HepG2 (cell line): ENCODE measurements at regions not wholly inside any gene's neighbourhood (a gene's known extent, or its start where the extent isn't known, plus 50 kb on each side); places are given as distances from the start of the nearest gene placed in this dataset.

ENCODE experiments used
- ATAC-seq: fragments of 200-7000 bp; cut with Tn5 transposase; 3 replicates; pipeline ENCODE4 v1.9.1; 2020; ENCODE audit warnings: mild to moderate bottlenecking, moderate library complexity
- BruUV-seq: library from RNA; stranded (reverse); fragments of 400-500 nt; replicated peaks from 2 replicates; lab custom pipeline; 2021; lab: Mats Ljungman, UMichigan
- CTCF ChIA-PET: fragments of 300-600 bp; formaldehyde crosslinking; extraction: SDS; loops from one replicate; lab custom pipeline; 2021; ENCODE audit warnings: low total read pairs, inconsistent platforms, low intra/inter-chr PET ratio; lab: Yijun Ruan, JAX
- POLR2A ChIA-PET: fragments of 350-600 bp; sonication (Branson Sonifier 250); formaldehyde crosslinking; loops from one replicate; lab custom pipeline; 2020; ENCODE audit warnings: antibody characterized with exemption, inconsistent platforms; lab: Yijun Ruan, JAX
- DNase-seq: peaks from one replicate; pipeline ENCODE4 v3.0.0-alpha.2; 2015; ENCODE audit warnings: low spot score
- FAIRE-seq: peaks from 3 replicates; lab custom pipeline; 2011; peaks lifted over from hg19 to GRCh38; lab: Jason Lieb, UNC
- H2AFZ ChIP-seq: one replicate; pipeline ENCODE4 v1.6.1; 2011; ENCODE audit warnings: low read length, inconsistent platforms
- H3K27ac ChIP-seq: fragments of 300-600 bp; 3 replicates; pipeline ENCODE4 v1.8.0; 2011; ENCODE audit warnings: mixed run types, mild to moderate bottlenecking, mixed read lengths, low read length, inconsistent platforms; ENCODE audit not compliant: insufficient read depth; ENCODE audit errors: extremely low read length
- H3K27me3 ChIP-seq, 2 experiments: fragments of 200-600 bp in 1 of 2; 2 replicates in 1 of 2; 3 replicates in 1 of 2; pipeline versions ENCODE4 v1.6.0 to v1.8.0; 2011; ENCODE audit warnings: low read length in 2 of 2, mild to moderate bottlenecking in 2 of 2, moderate library complexity in 2 of 2, inconsistent platforms in 1 of 2; ENCODE audit not compliant: insufficient read depth in 2 of 2, control insufficient read depth in 1 of 2
- H3K36me3 ChIP-seq, 2 experiments: fragments of 200-600 bp in 1 of 2; replicated peaks in 1 of 2; 2 replicates in 1 of 2; 3 replicates in 1 of 2; pipeline versions ENCODE4 v1.5.1 to v1.8.0; 2011; ENCODE audit warnings: low read length in 2 of 2, inconsistent platforms in 1 of 2; ENCODE audit not compliant: insufficient read depth in 2 of 2, control insufficient read depth in 1 of 2
- H3K4me1 ChIP-seq: 2 replicates; pipeline ENCODE4 v1.5.1; 2012; ENCODE audit warnings: low read length, inconsistent platforms; ENCODE audit not compliant: insufficient read depth
- H3K4me2 ChIP-seq: 2 replicates; pipeline ENCODE4 v1.6.0; 2011; ENCODE audit warnings: low read depth, low read length, inconsistent platforms
- H3K4me3 ChIP-seq, 3 experiments: fragments of 200-600 bp in 1 of 3; sonication (generic), shearing (Covaris generic) in 1 of 3; replicated peaks in 1 of 3; 2 replicates each; pipeline ENCODE4 v1.5.1; 2011 to 2016; ENCODE audit warnings: low read length in 3 of 3, inconsistent platforms in 2 of 3, low read depth in 2 of 3, mild to moderate bottlenecking in 2 of 3, control low read depth in 1 of 3, mixed read lengths in 1 of 3; ENCODE audit not compliant: insufficient read depth in 1 of 3
- H3K79me2 ChIP-seq: one replicate; pipeline ENCODE4 v1.6.1; 2011; ENCODE audit warnings: low read length, inconsistent platforms; ENCODE audit not compliant: insufficient read depth
- H3K9ac ChIP-seq: 2 replicates; pipeline ENCODE4 v1.6.0; 2011; ENCODE audit warnings: mild to moderate bottlenecking, low read depth, low read length, inconsistent platforms; ENCODE audit not compliant: insufficient read depth
- H3K9me3 ChIP-seq: 2 replicates; pipeline ENCODE4 v1.5.1; 2012; ENCODE audit warnings: mild to moderate bottlenecking, low read length
- H4K20me1 ChIP-seq: 2 replicates; pipeline ENCODE4 v1.6.0; 2011; ENCODE audit warnings: inconsistent platforms, mild to moderate bottlenecking, low read length, moderate library complexity; ENCODE audit not compliant: insufficient read depth
- MYC ChIP-seq: sonication (generic); formaldehyde crosslinking; IDR thresholded peaks from 2 replicates; pipeline ENCODE4 v1.9.0; 2021; ENCODE audit warnings: missing genetic modification reagents, borderline replicate concordance
- NR0B2 ChIP-seq: sonication (generic); formaldehyde crosslinking; IDR thresholded peaks from 2 replicates; pipeline ENCODE4 v1.4.0; 2020; ENCODE audit warnings: mild to moderate bottlenecking, missing genetic modification reagents
- PHF21A ChIP-seq: sonication (generic); formaldehyde crosslinking; IDR thresholded peaks from 2 replicates; pipeline ENCODE4 v1.5.0; 2020; ENCODE audit warnings: mild to moderate bottlenecking, missing genetic modification reagents
- SIX1 ChIP-seq: sonication (generic); formaldehyde crosslinking; IDR thresholded peaks from 2 replicates; pipeline ENCODE4 v1.4.0; 2020; ENCODE audit warnings: missing genetic modification reagents, borderline replicate concordance
- SRSF1 ChIP-seq: fragments of 200-400 bp; formaldehyde crosslinking; optimal IDR thresholded peaks from 2 replicates; pipeline ENCODE3; 2017; ENCODE audit warnings: mild to moderate bottlenecking, low read depth, low read length, moderate library complexity
- TAF15 ChIP-seq: fragments of 200-400 bp; formaldehyde crosslinking; IDR thresholded peaks from one replicate; pipeline ENCODE4 v1.6.1; 2018; ENCODE audit warnings: mild to moderate bottlenecking, low read depth, low read length; ENCODE audit not compliant: poor library complexity, severe bottlenecking
- ZBTB25 ChIP-seq: IDR thresholded peaks from 2 replicates; pipeline ENCODE4 v1.6.1; 2018; ENCODE audit warnings: missing genetic modification reagents
- ZNF253 ChIP-seq: sonication (generic); formaldehyde crosslinking; IDR thresholded peaks from 2 replicates; pipeline ENCODE4 v1.8.0; 2022; ENCODE audit warnings: mild to moderate bottlenecking, missing genetic modification reagents, borderline replicate concordance
- ZNF296 ChIP-seq: sonication (generic); formaldehyde crosslinking; conservative IDR thresholded peaks from 2 replicates; pipeline ENCODE4 v1.5.0; 2020; ENCODE audit warnings: mild to moderate bottlenecking, missing genetic modification reagents
- ZSCAN5A ChIP-seq: sonication (generic); formaldehyde crosslinking; IDR thresholded peaks from 2 replicates; pipeline ENCODE4 v1.8.0; 2022; ENCODE audit warnings: mild to moderate bottlenecking, missing genetic modification reagents, borderline replicate concordance
- WGBS: methylation state at CpG from one replicate; pipeline ENCODE4 v1.1.6; 2017; ENCODE audit warnings: low lambda C conversion rate; 5-methylcytosine and 5-hydroxymethylcytosine counted together
- in situ Hi-C: cut with HindIII; loops from 2 replicates; pipeline ENCODE4 v1.10.0; 2017; ENCODE audit warnings: low pct_unique_long_range_greater_than_20kb; ENCODE audit not compliant: extremely low pct_ligation_motif_present
- intact Hi-C: fragments of 100-400 bp; cut with micrococcal nuclease; formaldehyde crosslinking; loops from one replicate; pipeline ENCODE4 v1.10.0; 2022; ENCODE audit not compliant: unreplicated experiment
- TF ChIP-seq, protein P1 (sequence below): sonication (generic); formaldehyde crosslinking; conservative IDR thresholded peaks from 2 replicates; pipeline ENCODE4 v1.8.0; 2022; ENCODE audit warnings: low read depth, missing genetic modification reagents
- TF ChIP-seq, protein P2 (sequence below): IDR thresholded peaks from 2 replicates; pipeline ENCODE4 v1.6.1; 2016; ENCODE audit warnings: low read depth, missing genetic modification reagents, missing compliant biosample characterization
- TF ChIP-seq, protein P3 (sequence below): fragments of 450-650 bp; IDR thresholded peaks from 2 replicates; pipeline ENCODE4 v1.6.1; 2017

- Histone ChIP-seq H3K9ac (no peak overlapping the region), H3K4me1 (no peaks in the 10 kb centered on the region), H3K36me3 (no peaks in the 10 kb centered on the region), H4K20me1 (no peaks in the 10 kb centered on the region), H3K4me2 (no peak overlapping the region), H3K27me3 (no peaks in the 10 kb centered on the region), H3K79me2 (no peaks in the 10 kb centered on the region), H3K9me3 (peaks cover 66% of the 10 kb centered on the region), H3K4me3 (no peak overlapping the region), H2AFZ (no peak overlapping the region), H3K27ac (no peak overlapping the region)
- intact Hi-C loops (no loop called here), in situ Hi-C loops (no loop called here)
- ChIA-PET CTCF (no interaction called here), POLR2A (no interaction called here)
- 35% methylated on average over 6 of the region's 6 CpGs for WGBS
- no peak for DNase-seq
- ATAC-seq: no peak
- BruUV-seq: no TSS peak
- no peak for FAIRE-seq
- TF ChIP-seq NR0B2 (CRISPR knock-in tag): no peak
- no peak for TF ChIP-seq ZNF253 (CRISPR knock-in tag)
- TF ChIP-seq MYC (CRISPR knock-in tag): no peak
- TF ChIP-seq, protein P1, sequence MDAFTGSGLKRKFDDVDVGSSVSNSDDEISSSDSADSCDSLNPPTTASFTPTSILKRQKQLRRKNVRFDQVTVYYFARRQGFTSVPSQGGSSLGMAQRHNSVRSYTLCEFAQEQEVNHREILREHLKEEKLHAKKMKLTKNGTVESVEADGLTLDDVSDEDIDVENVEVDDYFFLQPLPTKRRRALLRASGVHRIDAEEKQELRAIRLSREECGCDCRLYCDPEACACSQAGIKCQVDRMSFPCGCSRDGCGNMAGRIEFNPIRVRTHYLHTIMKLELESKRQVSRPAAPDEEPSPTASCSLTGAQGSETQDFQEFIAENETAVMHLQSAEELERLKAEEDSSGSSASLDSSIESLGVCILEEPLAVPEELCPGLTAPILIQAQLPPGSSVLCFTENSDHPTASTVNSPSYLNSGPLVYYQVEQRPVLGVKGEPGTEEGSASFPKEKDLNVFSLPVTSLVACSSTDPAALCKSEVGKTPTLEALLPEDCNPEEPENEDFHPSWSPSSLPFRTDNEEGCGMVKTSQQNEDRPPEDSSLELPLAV (CRISPR knock-in tag): no peak
- no peak for TF ChIP-seq SIX1 (CRISPR knock-in tag)
- TF ChIP-seq ZNF296 (CRISPR knock-in tag): no peak
- TF ChIP-seq TAF15: no peak
- TF ChIP-seq SRSF1: no peak
- TF ChIP-seq, protein P2, sequence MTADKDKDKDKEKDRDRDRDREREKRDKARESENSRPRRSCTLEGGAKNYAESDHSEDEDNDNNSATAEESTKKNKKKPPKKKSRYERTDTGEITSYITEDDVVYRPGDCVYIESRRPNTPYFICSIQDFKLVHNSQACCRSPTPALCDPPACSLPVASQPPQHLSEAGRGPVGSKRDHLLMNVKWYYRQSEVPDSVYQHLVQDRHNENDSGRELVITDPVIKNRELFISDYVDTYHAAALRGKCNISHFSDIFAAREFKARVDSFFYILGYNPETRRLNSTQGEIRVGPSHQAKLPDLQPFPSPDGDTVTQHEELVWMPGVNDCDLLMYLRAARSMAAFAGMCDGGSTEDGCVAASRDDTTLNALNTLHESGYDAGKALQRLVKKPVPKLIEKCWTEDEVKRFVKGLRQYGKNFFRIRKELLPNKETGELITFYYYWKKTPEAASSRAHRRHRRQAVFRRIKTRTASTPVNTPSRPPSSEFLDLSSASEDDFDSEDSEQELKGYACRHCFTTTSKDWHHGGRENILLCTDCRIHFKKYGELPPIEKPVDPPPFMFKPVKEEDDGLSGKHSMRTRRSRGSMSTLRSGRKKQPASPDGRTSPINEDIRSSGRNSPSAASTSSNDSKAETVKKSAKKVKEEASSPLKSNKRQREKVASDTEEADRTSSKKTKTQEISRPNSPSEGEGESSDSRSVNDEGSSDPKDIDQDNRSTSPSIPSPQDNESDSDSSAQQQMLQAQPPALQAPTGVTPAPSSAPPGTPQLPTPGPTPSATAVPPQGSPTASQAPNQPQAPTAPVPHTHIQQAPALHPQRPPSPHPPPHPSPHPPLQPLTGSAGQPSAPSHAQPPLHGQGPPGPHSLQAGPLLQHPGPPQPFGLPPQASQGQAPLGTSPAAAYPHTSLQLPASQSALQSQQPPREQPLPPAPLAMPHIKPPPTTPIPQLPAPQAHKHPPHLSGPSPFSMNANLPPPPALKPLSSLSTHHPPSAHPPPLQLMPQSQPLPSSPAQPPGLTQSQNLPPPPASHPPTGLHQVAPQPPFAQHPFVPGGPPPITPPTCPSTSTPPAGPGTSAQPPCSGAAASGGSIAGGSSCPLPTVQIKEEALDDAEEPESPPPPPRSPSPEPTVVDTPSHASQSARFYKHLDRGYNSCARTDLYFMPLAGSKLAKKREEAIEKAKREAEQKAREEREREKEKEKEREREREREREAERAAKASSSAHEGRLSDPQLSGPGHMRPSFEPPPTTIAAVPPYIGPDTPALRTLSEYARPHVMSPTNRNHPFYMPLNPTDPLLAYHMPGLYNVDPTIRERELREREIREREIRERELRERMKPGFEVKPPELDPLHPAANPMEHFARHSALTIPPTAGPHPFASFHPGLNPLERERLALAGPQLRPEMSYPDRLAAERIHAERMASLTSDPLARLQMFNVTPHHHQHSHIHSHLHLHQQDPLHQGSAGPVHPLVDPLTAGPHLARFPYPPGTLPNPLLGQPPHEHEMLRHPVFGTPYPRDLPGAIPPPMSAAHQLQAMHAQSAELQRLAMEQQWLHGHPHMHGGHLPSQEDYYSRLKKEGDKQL (CRISPR knock-in tag): no peak
- TF ChIP-seq, protein P3, sequence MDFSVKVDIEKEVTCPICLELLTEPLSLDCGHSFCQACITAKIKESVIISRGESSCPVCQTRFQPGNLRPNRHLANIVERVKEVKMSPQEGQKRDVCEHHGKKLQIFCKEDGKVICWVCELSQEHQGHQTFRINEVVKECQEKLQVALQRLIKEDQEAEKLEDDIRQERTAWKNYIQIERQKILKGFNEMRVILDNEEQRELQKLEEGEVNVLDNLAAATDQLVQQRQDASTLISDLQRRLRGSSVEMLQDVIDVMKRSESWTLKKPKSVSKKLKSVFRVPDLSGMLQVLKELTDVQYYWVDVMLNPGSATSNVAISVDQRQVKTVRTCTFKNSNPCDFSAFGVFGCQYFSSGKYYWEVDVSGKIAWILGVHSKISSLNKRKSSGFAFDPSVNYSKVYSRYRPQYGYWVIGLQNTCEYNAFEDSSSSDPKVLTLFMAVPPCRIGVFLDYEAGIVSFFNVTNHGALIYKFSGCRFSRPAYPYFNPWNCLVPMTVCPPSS: no peak
- no peak for TF ChIP-seq ZSCAN5A (CRISPR knock-in tag)
- no peak for TF ChIP-seq ZBTB25
- no peak for TF ChIP-seq PHF21A (CRISPR knock-in tag)
These were observed 1075.2 kb upstream of the NRXN1 start for GRCh38 chr2:52107124-52107523.
